GM12878 (cell line): ENCODE measurements at regions not wholly inside any gene's neighbourhood (a gene's known extent, or its start where the extent isn't known, plus 50 kb on each side); places are given as distances from the start of the nearest gene placed in this dataset.

ENCODE experiments used
- ATAC-seq: fragments of 200-7000 bp; cut with Tn5 transposase; 3 replicates; pipeline ENCODE4 v1.9.1; 2020; ENCODE audit warnings: mild to moderate bottlenecking, moderate library complexity
- BruUV-seq: library from RNA; stranded (reverse); fragments of 400-500 nt; replicated peaks from 2 replicates; lab custom pipeline; 2021; lab: Mats Ljungman, UMichigan
- CTCF ChIA-PET: fragments of 300-600 bp; sonication (Branson Sonifier 250); formaldehyde crosslinking; extraction: SDS; loops from one replicate; lab custom pipeline; 2021; ENCODE audit warnings: inconsistent platforms; lab: Yijun Ruan, JAX
- POLR2A ChIA-PET: fragments of 350-600 bp; formaldehyde crosslinking; extraction: SDS; loops from one replicate; lab custom pipeline; 2021; ENCODE audit warnings: inconsistent platforms; lab: Charles Lee
- RAD21 ChIA-PET: fragments of 300-600 bp; sonication (Branson Sonifier 250); formaldehyde crosslinking; loops from one replicate; lab custom pipeline; 2023; ENCODE audit warnings: antibody characterized with exemption; ENCODE audit not compliant: unreplicated experiment; lab: Charles Lee
- SMC1A ChIA-PET: fragments of 300-600 bp; sonication (Branson Sonifier 250); formaldehyde crosslinking; loops from one replicate; lab custom pipeline; 2023; ENCODE audit not compliant: unreplicated experiment, uncharacterized antibody; lab: Charles Lee
- DNase-seq: peaks from one replicate; pipeline ENCODE4 v3.0.0-alpha.2; 2011; ENCODE audit warnings: low read depth, low spot score
- FAIRE-seq: peaks from 3 replicates; lab custom pipeline; 2011; peaks lifted over from hg19 to GRCh38; lab: Jason Lieb, UNC
- H2AFZ ChIP-seq: 2 replicates; pipeline ENCODE4 v1.6.0; 2011; ENCODE audit warnings: low read depth, low read length, control low read depth; ENCODE audit not compliant: control insufficient read depth
- H3K27ac ChIP-seq: 2 replicates; pipeline ENCODE4 v1.5.1; 2011; ENCODE audit warnings: control low read depth; ENCODE audit not compliant: control insufficient read depth, insufficient read depth
- H3K27me3 ChIP-seq, 2 experiments: replicated peaks in 1 of 2; 2 replicates each; pipeline versions ENCODE4 v1.6.0 to v1.6.1; 2011; ENCODE audit warnings: low read length in 1 of 2; ENCODE audit not compliant: control insufficient read depth in 2 of 2, insufficient read depth in 2 of 2
- H3K36me3 ChIP-seq, 2 experiments: 2 replicates each; pipeline ENCODE4 v1.5.1; 2011; ENCODE audit warnings: low read length in 1 of 2; ENCODE audit not compliant: control insufficient read depth in 2 of 2, insufficient read depth in 2 of 2
- H3K4me1 ChIP-seq: 2 replicates; pipeline ENCODE4 v1.6.1; 2011; ENCODE audit warnings: mild to moderate bottlenecking, low read length, moderate library complexity, mixed read lengths; ENCODE audit not compliant: control insufficient read depth, insufficient read depth
- H3K4me2 ChIP-seq: 2 replicates; pipeline ENCODE4 v1.6.0; 2011; ENCODE audit warnings: control low read depth; ENCODE audit not compliant: control insufficient read depth, insufficient read depth
- H3K4me3 ChIP-seq: fragments of 200-600 bp; sonication (generic); 2 replicates; pipeline ENCODE4 v1.5.1; 2016
- H3K79me2 ChIP-seq: 2 replicates; pipeline ENCODE4 v1.6.0; 2011; ENCODE audit warnings: low read length; ENCODE audit not compliant: control insufficient read depth, insufficient read depth
- H3K9ac ChIP-seq: 2 replicates; pipeline ENCODE4 v1.8.0; 2011; ENCODE audit warnings: low read length, control low read depth, mixed read lengths; ENCODE audit not compliant: control insufficient read depth, insufficient read depth
- H3K9me3 ChIP-seq: replicated peaks from 3 replicates; pipeline ENCODE4 v1.5.1; 2011; ENCODE audit warnings: mild to moderate bottlenecking, low read length; ENCODE audit not compliant: control insufficient read depth, insufficient read depth
- H4K20me1 ChIP-seq: 2 replicates; pipeline ENCODE4 v1.6.0; 2011; ENCODE audit not compliant: control insufficient read depth, insufficient read depth
- BMI1 ChIP-seq: fragments of 450-650 bp; IDR thresholded peaks from 2 replicates; pipeline ENCODE4 v1.6.1; 2016; ENCODE audit warnings: mild to moderate bottlenecking, moderate library complexity, borderline replicate concordance
- CBX3 ChIP-seq: fragments of 200-600 bp; sonication (generic); IDR thresholded peaks from 2 replicates; pipeline ENCODE4 v1.6.1; 2016; ENCODE audit warnings: low read depth, borderline replicate concordance
- CBX5 ChIP-seq: sonication (generic); IDR thresholded peaks from 2 replicates; pipeline ENCODE4 v1.6.1; 2016; ENCODE audit warnings: low read depth, moderate library complexity, mild to moderate bottlenecking, inconsistent platforms
- ESRRA ChIP-seq: IDR thresholded peaks from 2 replicates; pipeline ENCODE4 v1.6.1; 2012; ENCODE audit warnings: mild to moderate bottlenecking, low read length, improper control_type of control experiment
- GABPA ChIP-seq: IDR thresholded peaks from 2 replicates; pipeline ENCODE4 v1.6.1; 2014; ENCODE audit warnings: antibody characterized with exemption, low read depth, mild to moderate bottlenecking, inconsistent platforms
- JUNB ChIP-seq: IDR thresholded peaks from 2 replicates; pipeline ENCODE4 v1.6.1; 2016; ENCODE audit warnings: antibody characterized with exemption, mild to moderate bottlenecking
- NFYA ChIP-seq: IDR thresholded peaks from 2 replicates; pipeline ENCODE4 v1.6.1; 2011; ENCODE audit warnings: low read depth, mild to moderate bottlenecking, low read length, improper control_type of control experiment, borderline replicate concordance
- NKRF ChIP-seq: fragments of 450-650 bp; conservative IDR thresholded peaks from 2 replicates; pipeline ENCODE4 v1.6.1; 2017; ENCODE audit warnings: mild to moderate bottlenecking, moderate library complexity
- PML ChIP-seq: IDR thresholded peaks from 2 replicates; pipeline ENCODE4 v1.6.1; 2012; ENCODE audit warnings: low read length, inconsistent platforms
- POU2F2 ChIP-seq: IDR thresholded peaks from 3 replicates; pipeline ENCODE4 v1.6.1; 2011; ENCODE audit warnings: low read depth, mild to moderate bottlenecking, low read length, borderline replicate concordance
- RCOR1 ChIP-seq: conservative IDR thresholded peaks from 2 replicates; pipeline ENCODE4 v1.6.1; 2012; ENCODE audit warnings: low read depth, low read length, improper control_type of control experiment
- RUNX3 ChIP-seq: IDR thresholded peaks from 2 replicates; pipeline ENCODE4 v1.6.1; 2012; ENCODE audit warnings: low read length, inconsistent platforms
- TCF12 ChIP-seq: IDR thresholded peaks from 2 replicates; pipeline ENCODE4 v1.6.1; 2011; ENCODE audit warnings: low read depth, mild to moderate bottlenecking, low read length
- WGBS: methylation state at CpG from one replicate; pipeline ENCODE4 v1.1.6; 2016; ENCODE audit warnings: low lambda C conversion rate; ENCODE audit not compliant: insufficient replicate concordance, insufficient coverage; ENCODE audit errors: missing lambda C conversion rate; 5-methylcytosine and 5-hydroxymethylcytosine counted together
- in situ Hi-C: fragments of 300-500 bp; cut with MboI; formaldehyde crosslinking; loops from 9 replicates; pipeline ENCODE4 v1.14.3; 2018; ENCODE audit warnings: mixed read lengths
- intact Hi-C: fragments of 100-400 bp; cut with micrococcal nuclease; formaldehyde crosslinking; loops from one replicate; pipeline ENCODE4 v1.14.2; 2022; ENCODE audit not compliant: unreplicated experiment
- TF ChIP-seq, protein P1 (sequence below), 3 experiments: IDR thresholded peaks in 2 of 3; conservative IDR thresholded peaks in 1 of 3; 2 replicates each; pipeline ENCODE4 v1.5.1; 2011; ENCODE audit warnings: low read depth in 3 of 3, low read length in 3 of 3, mild to moderate bottlenecking in 3 of 3, control low read depth in 2 of 3, moderate library complexity in 2 of 3, inconsistent platforms in 1 of 3, mixed read lengths in 1 of 3; ENCODE audit not compliant: control insufficient read depth in 2 of 3, insufficient read depth in 1 of 3; ENCODE audit errors: extremely low read depth in 1 of 3

- TF ChIP-seq, protein P1, sequence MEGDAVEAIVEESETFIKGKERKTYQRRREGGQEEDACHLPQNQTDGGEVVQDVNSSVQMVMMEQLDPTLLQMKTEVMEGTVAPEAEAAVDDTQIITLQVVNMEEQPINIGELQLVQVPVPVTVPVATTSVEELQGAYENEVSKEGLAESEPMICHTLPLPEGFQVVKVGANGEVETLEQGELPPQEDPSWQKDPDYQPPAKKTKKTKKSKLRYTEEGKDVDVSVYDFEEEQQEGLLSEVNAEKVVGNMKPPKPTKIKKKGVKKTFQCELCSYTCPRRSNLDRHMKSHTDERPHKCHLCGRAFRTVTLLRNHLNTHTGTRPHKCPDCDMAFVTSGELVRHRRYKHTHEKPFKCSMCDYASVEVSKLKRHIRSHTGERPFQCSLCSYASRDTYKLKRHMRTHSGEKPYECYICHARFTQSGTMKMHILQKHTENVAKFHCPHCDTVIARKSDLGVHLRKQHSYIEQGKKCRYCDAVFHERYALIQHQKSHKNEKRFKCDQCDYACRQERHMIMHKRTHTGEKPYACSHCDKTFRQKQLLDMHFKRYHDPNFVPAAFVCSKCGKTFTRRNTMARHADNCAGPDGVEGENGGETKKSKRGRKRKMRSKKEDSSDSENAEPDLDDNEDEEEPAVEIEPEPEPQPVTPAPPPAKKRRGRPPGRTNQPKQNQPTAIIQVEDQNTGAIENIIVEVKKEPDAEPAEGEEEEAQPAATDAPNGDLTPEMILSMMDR (IDR thresholded peaks at IDR 0.05 in 2 of 3, conservative IDR thresholded peaks at IDR 0.05 in 1 of 3; ENCODE audit: control insufficient read depth in 2 of 3, extremely low read depth in 1 of 3, insufficient read depth in 1 of 3, low read depth in 3 of 3, low read length in 3 of 3) = no peak
- no peak for TF ChIP-seq ESRRA
- TF ChIP-seq RUNX3 = peak; percentile 13; the same call in 1 of the 2 replicates
- no peak for TF ChIP-seq PML
- peak; percentile 37; the same call in 1 of the 2 replicates for TF ChIP-seq JUNB
- no peak for TF ChIP-seq NKRF
Observed at GRCh38 chr4:36476135-36476534, 194.7 kb downstream of the DTHD1 start (continued).

GRCh38 chr4:36477861-36478260, 196.4 kb downstream of the DTHD1 start:
- H3K27ac ChIP-seq = no peak overlapping the region
- no peak overlapping the region for H3K4me2 ChIP-seq
- no peaks in the 10 kb centered on the region for H4K20me1 ChIP-seq
- ChIA-PET CTCF (no interaction called here), RAD21 (no interaction called here), POLR2A (no interaction called here), SMC1A (interaction anchor here (0.7 to 1.5 kb wide), 2 partner anchors 14 to 72 kb away, joined by 3 to 4 read pairs; no protein-coding TSS in a partner anchor)
- no peaks in the 10 kb centered on the region for H3K36me3 ChIP-seq
- H3K9ac ChIP-seq = no peak overlapping the region
- DNase-seq (no peak), FAIRE-seq (no peak), ATAC-seq (no peak)
- no peak for TF ChIP-seq NFYA
- no peak for TF ChIP-seq POU2F2
- no peak for TF ChIP-seq CBX3
- TF ChIP-seq CBX5 = no peak
- no peak for TF ChIP-seq GABPA
- no peak for TF ChIP-seq BMI1
- TF ChIP-seq RCOR1 = no peak
- no peak for TF ChIP-seq TCF12
- H3K79me2 ChIP-seq = no peaks in the 10 kb centered on the region
- no peaks in the 10 kb centered on the region for H3K27me3 ChIP-seq
- H3K4me1 ChIP-seq = no peaks in the 10 kb centered on the region
- no peaks in the 10 kb centered on the region for H3K9me3 ChIP-seq
- intact Hi-C loops (no loop called here), in situ Hi-C loops (no loop called here)
- H2AFZ ChIP-seq = no peak overlapping the region
- no TSS peak for BruUV-seq
- H3K4me3 ChIP-seq = no peak overlapping the region
- WGBS = 38% methylated on average over 2 of the region's 2 CpGs
